T-cell (primary cell): ENCODE measurements at regions not wholly inside any gene's neighbourhood (a gene's known extent, or its start where the extent isn't known, plus 50 kb on each side); places are given as distances from the start of the nearest gene placed in this dataset.

Source experiments
- ATAC-seq, 4 experiments: fragments of 200-7000 bp in 3 of 4; fragments of 150-1000 bp in 1 of 4; cut with Tn5 transposase; replicated peaks in 1 of 4; 1 replicate in 3 of 4; 2 replicates in 1 of 4; pipeline ENCODE4 v1.10.0; 2021; ENCODE audit warnings: moderate library complexity in 3 of 4, mild to moderate bottlenecking in 2 of 4, moderate number of reproducible peaks in 1 of 4
- CTCF ChIA-PET, 2 donors: fragments of 300-600 bp; sonication (Branson Sonifier 250); formaldehyde crosslinking; loops; one replicate each; lab custom pipeline; 2022; ENCODE audit warnings: antibody characterized with exemption in 2 of 2; lab: Charles Lee
- POLR2A ChIA-PET, 2 donors: fragments of 300-600 bp; sonication (Branson Sonifier 250); formaldehyde crosslinking; loops; one replicate each; lab custom pipeline; 2022; ENCODE audit warnings: antibody characterized with exemption in 2 of 2; lab: Charles Lee
- DNase-seq, 35 experiments: peaks; one replicate each; pipeline versions ENCODE4 v3.0.0 to v3.0.0-alpha.2; 2013 to 2023
- H3K27ac ChIP-seq: one replicate; pipeline ENCODE4 v1.5.1; 2013; ENCODE audit warnings: low read length
- H3K27me3 ChIP-seq, 2 experiments: replicated peaks in 1 of 2; 1 replicate in 1 of 2; 2 replicates in 1 of 2; pipeline versions ENCODE4 v1.6.1 to v1.7.0; 2013; ENCODE audit warnings: low read length in 1 of 2, mixed read lengths in 1 of 2; ENCODE audit not compliant: control insufficient read depth in 2 of 2, insufficient read depth in 2 of 2; ENCODE audit errors: extremely low read depth in 1 of 2
- H3K36me3 ChIP-seq, 2 donors: 1 replicate in 1 of 2; 2 replicates in 1 of 2; pipeline versions ENCODE4 v1.6.1 to v1.7.0; 2013; ENCODE audit warnings: low read length in 1 of 2; ENCODE audit not compliant: control insufficient read depth in 2 of 2, insufficient read depth in 1 of 2; ENCODE audit errors: extremely low read depth in 1 of 2
- H3K4me1 ChIP-seq, 2 experiments: 1 replicate in 1 of 2; 2 replicates in 1 of 2; pipeline versions ENCODE4 v1.6.1 to v1.7.0; 2013; ENCODE audit warnings: low read length in 2 of 2, mixed read lengths in 1 of 2; ENCODE audit not compliant: insufficient read depth in 2 of 2, control insufficient read depth in 1 of 2; ENCODE audit errors: extremely low read depth in 1 of 2
- H3K4me3 ChIP-seq, 2 donors: 1 replicate in 1 of 2; 2 replicates in 1 of 2; pipeline versions ENCODE4 v1.5.1 to v1.7.0; 2013; ENCODE audit warnings: mild to moderate bottlenecking in 2 of 2, low read length in 1 of 2, moderate library complexity in 1 of 2; ENCODE audit not compliant: control insufficient read depth in 1 of 2; ENCODE audit errors: extremely low read depth in 1 of 2
- H3K9me3 ChIP-seq: 2 replicates; pipeline ENCODE4 v1.7.0; 2013
- H3K27ac Mint-ChIP-seq, 2 donors: one replicate each; pipeline ENCODE4 v1.8.0; 2020 to 2021; ENCODE audit warnings: mild to moderate bottlenecking in 2 of 2, mixed read lengths in 2 of 2
- H3K27me3 Mint-ChIP-seq, 2 donors: one replicate each; pipeline ENCODE4 v1.8.0; 2021 to 2022; ENCODE audit warnings: mixed read lengths in 2 of 2
- H3K36me3 Mint-ChIP-seq: one replicate; pipeline ENCODE4 v1.8.0; 2021; ENCODE audit warnings: mixed read lengths
- H3K4me1 Mint-ChIP-seq, 3 donors: one replicate each; pipeline ENCODE4 v1.8.0; 2020 to 2022; ENCODE audit warnings: mixed read lengths in 3 of 3, mild to moderate bottlenecking in 1 of 3
- H3K4me3 Mint-ChIP-seq, 3 donors: one replicate each; pipeline ENCODE4 v1.8.0; 2020 to 2022; ENCODE audit warnings: mild to moderate bottlenecking in 3 of 3, mixed read lengths in 3 of 3, moderate library complexity in 3 of 3
- H3K9me3 Mint-ChIP-seq, 3 donors: one replicate each; pipeline ENCODE4 v1.8.0; 2020 to 2022; ENCODE audit warnings: mixed read lengths in 3 of 3
- WGBS: methylation state at CpG from one replicate; pipeline ENCODE4 v1.1.5; 2013; ENCODE audit warnings: missing lambda C conversion rate; ENCODE audit not compliant: insufficient coverage; 5-methylcytosine and 5-hydroxymethylcytosine counted together

GRCh38 chr2:62281663-62282062 is 85.7 kb downstream of the B3GNT2 start:
- no CpG with 5 or more reads among the region's 1 CpG for WGBS
- Histone ChIP-seq H3K4me3 (no peak overlapping the region), H3K36me3 (no peaks in the 10 kb centered on the region), H3K9me3 (no peaks in the 10 kb centered on the region), H3K27me3 (no peaks in the 10 kb centered on the region), H3K27ac (no peak overlapping the region), H3K4me1 (no peaks in the 10 kb centered on the region)
- CTCF ChIA-PET: no interaction called here
- Mint-ChIP-seq H3K36me3 (peaks cover 9% of the 10 kb centered on the region), H3K9me3 (peaks cover 14 to 35% (median 15%) of the 10 kb centered on the region in 3 donors), H3K4me3 (no peak overlapping the region), H3K4me1 (peaks cover 0 to 2% (median 0%) of the 10 kb centered on the region in 3 donors), H3K27ac (no peak overlapping the region), H3K27me3 (no peaks in the 10 kb centered on the region)
- ATAC-seq: no peak
- POLR2A ChIA-PET: no interaction called here
- no peak for DNase-seq

- Histone ChIP-seq H3K4me1 (no peaks in the 10 kb centered on the region), H3K27ac (no peak overlapping the region), H3K9me3 (no peaks in the 10 kb centered on the region), H3K4me3 (no peak overlapping the region), H3K36me3 (no peaks in the 10 kb centered on the region), H3K27me3 (no peaks in the 10 kb centered on the region)
- H3K4me1 Mint-ChIP-seq: peaks cover 0 to 2% (median 0%) of the 10 kb centered on the region in 3 donors
- DNase-seq: no peak
- H3K36me3 Mint-ChIP-seq: peaks cover 9% of the 10 kb centered on the region
- H3K27ac Mint-ChIP-seq: no peak overlapping the region
- POLR2A ChIA-PET: no interaction called here
- no peaks in the 10 kb centered on the region for H3K27me3 Mint-ChIP-seq
- H3K4me3 Mint-ChIP-seq: no peak overlapping the region
- CTCF ChIA-PET: no interaction called here
- 100% methylated on average over 1 of the region's 1 CpG for WGBS
- ATAC-seq: no peak
- peaks cover 6 to 29% (median 11%) of the 10 kb centered on the region in 3 donors for H3K9me3 Mint-ChIP-seq
Observed at GRCh38 chr2:62277688-62278087, 81.8 kb downstream of the B3GNT2 start.
